GM23338 (cell line): ENCODE measurements at regions not wholly inside any gene's neighbourhood (a gene's known extent, or its start where the extent isn't known, plus 50 kb on each side); places are given as distances from the start of the nearest gene placed in this dataset.

Experiments used
- ATAC-seq: fragments of 200-7000 bp; cut with Tn5 transposase; 3 replicates; pipeline ENCODE4 v1.9.1; 2020
- DNase-seq: peaks from one replicate; pipeline ENCODE4 v3.0.0-alpha.2; 2015; ENCODE audit warnings: low spot score
- H2AFZ ChIP-seq: fragments of 200-600 bp; sonication (generic); 2 replicates; pipeline ENCODE4 v1.8.0; 2016; ENCODE audit warnings: antibody characterized with exemption, mild to moderate bottlenecking, moderate library complexity
- H3F3A ChIP-seq: fragments of 200-600 bp; sonication (generic); replicated peaks from 2 replicates; pipeline ENCODE4 v1.8.0; 2017; ENCODE audit warnings: antibody characterized with exemption, mixed run types, low read depth
- H3K27ac ChIP-seq: fragments of 200-600 bp; sonication (generic); 2 replicates; pipeline ENCODE4 v1.6.1; 2016; ENCODE audit warnings: low read depth
- H3K27me3 ChIP-seq: fragments of 200-600 bp; sonication (generic); 2 replicates; pipeline ENCODE4 v1.8.0; 2016; ENCODE audit warnings: mild to moderate bottlenecking, mixed run types, moderate library complexity; ENCODE audit not compliant: insufficient read depth
- H3K36me3 ChIP-seq: fragments of 200-600 bp; sonication (generic); 2 replicates; pipeline ENCODE4 v1.8.0; 2016; ENCODE audit warnings: mild to moderate bottlenecking; ENCODE audit not compliant: insufficient read depth
- H3K4me1 ChIP-seq: fragments of 200-600 bp; sonication (generic); 2 replicates; pipeline ENCODE4 v1.8.0; 2016; ENCODE audit warnings: mild to moderate bottlenecking, moderate library complexity; ENCODE audit not compliant: insufficient read depth
- H3K4me2 ChIP-seq: fragments of 200-600 bp; sonication (generic); 2 replicates; pipeline ENCODE4 v1.7.1; 2017; ENCODE audit warnings: mixed run types
- H3K4me3 ChIP-seq: fragments of 200-600 bp; sonication (generic); 2 replicates; pipeline ENCODE4 v1.6.1; 2016; ENCODE audit warnings: mixed run types
- H3K79me2 ChIP-seq: fragments of 200-600 bp; sonication (generic); replicated peaks from 2 replicates; pipeline ENCODE4 v1.8.0; 2017; ENCODE audit warnings: mild to moderate bottlenecking; ENCODE audit not compliant: insufficient read depth
- H3K9me2 ChIP-seq: fragments of 200-600 bp; sonication (generic); 2 replicates; pipeline ENCODE4 v1.8.0; 2017; ENCODE audit not compliant: insufficient read depth
- H4K20me1 ChIP-seq: fragments of 200-600 bp; sonication (generic); replicated peaks from 2 replicates; pipeline ENCODE4 v1.8.0; 2017; ENCODE audit warnings: mild to moderate bottlenecking; ENCODE audit not compliant: insufficient read depth
- H3K27ac Mint-ChIP-seq: 2 replicates; pipeline ENCODE4 v1.8.0; 2020; ENCODE audit warnings: inconsistent platforms, mild to moderate bottlenecking, moderate library complexity, mixed read lengths
- H3K27me3 Mint-ChIP-seq: 3 replicates; pipeline ENCODE4 v1.8.0; 2022; ENCODE audit warnings: low read depth, mild to moderate bottlenecking, moderate library complexity, mixed read lengths, inconsistent platforms; ENCODE audit not compliant: insufficient read depth, poor library complexity
- H3K36me3 Mint-ChIP-seq: 3 replicates; pipeline ENCODE4 v1.8.0; 2021; ENCODE audit warnings: low read depth, mild to moderate bottlenecking, inconsistent platforms, moderate library complexity, mixed read lengths
- H3K4me1 Mint-ChIP-seq: 3 replicates; pipeline ENCODE4 v1.8.0; 2020; ENCODE audit warnings: mild to moderate bottlenecking, inconsistent platforms, mixed read lengths
- H3K4me3 Mint-ChIP-seq: 3 replicates; pipeline ENCODE4 v1.8.0; 2021; ENCODE audit warnings: moderate library complexity, mild to moderate bottlenecking, inconsistent platforms, mixed read lengths
- H3K9me3 Mint-ChIP-seq: 3 replicates; pipeline ENCODE4 v1.8.0; 2020; ENCODE audit warnings: moderate library complexity, mild to moderate bottlenecking, inconsistent platforms, mixed read lengths
- CREB1 ChIP-seq: fragments of 250-450 bp; sonication (Bioruptor Pico); IDR thresholded peaks from 2 replicates; pipeline ENCODE4 v1.5.0; 2020; ENCODE audit warnings: low read depth, mild to moderate bottlenecking, moderate library complexity
- ETS1 ChIP-seq: IDR thresholded peaks from 2 replicates; pipeline ENCODE4 v1.6.1; 2016; ENCODE audit warnings: antibody characterized with exemption
- EZH2 ChIP-seq: fragments of 200-600 bp; sonication (generic); IDR thresholded peaks from one replicate; pipeline ENCODE4 v1.8.0; 2017; ENCODE audit warnings: antibody characterized with exemption, mild to moderate bottlenecking, low read depth; ENCODE audit not compliant: unreplicated experiment
- EZH2phosphoT487 ChIP-seq: fragments of 200-600 bp; sonication (generic); IDR thresholded peaks from one replicate; pipeline ENCODE4 v1.8.1; 2018; ENCODE audit warnings: antibody characterized with exemption; ENCODE audit not compliant: unreplicated experiment
- JUNB ChIP-seq: IDR thresholded peaks from one replicate; pipeline ENCODE4 v1.6.1; 2016; ENCODE audit warnings: antibody characterized with exemption; ENCODE audit not compliant: unreplicated experiment
- NANOG ChIP-seq: IDR thresholded peaks from 2 replicates; pipeline ENCODE4 v1.6.1; 2016; ENCODE audit warnings: antibody characterized with exemption, borderline replicate concordance
- POLR2AphosphoS5 ChIP-seq: IDR thresholded peaks from 2 replicates; pipeline ENCODE4 v1.6.1; 2016; ENCODE audit warnings: antibody characterized with exemption, low read depth
- REST ChIP-seq: IDR thresholded peaks from one replicate; pipeline ENCODE4 v1.6.1; 2018; ENCODE audit warnings: antibody characterized with exemption; ENCODE audit not compliant: unreplicated experiment
- STAT1 ChIP-seq: IDR thresholded peaks from one replicate; pipeline ENCODE4 v1.6.1; 2016; ENCODE audit warnings: antibody characterized with exemption; ENCODE audit not compliant: unreplicated experiment
- ZNF114 ChIP-seq: fragments of 250-450 bp; sonication (Bioruptor Pico); IDR thresholded peaks from 2 replicates; pipeline ENCODE4 v1.5.0; 2020; ENCODE audit warnings: mild to moderate bottlenecking, moderate library complexity
- ZNF331 ChIP-seq: fragments of 250-450 bp; sonication (Bioruptor Pico); IDR thresholded peaks from 2 replicates; pipeline ENCODE4 v1.5.0; 2020; ENCODE audit warnings: low read depth, mild to moderate bottlenecking, moderate library complexity
- TF ChIP-seq, protein P1 (sequence below): fragments of 250-450 bp; sonication (Bioruptor Pico); IDR thresholded peaks from 2 replicates; pipeline ENCODE4 v1.5.0; 2020; ENCODE audit warnings: mild to moderate bottlenecking, moderate library complexity
- TF ChIP-seq, protein P2 (sequence below), 2 experiments: fragments of 200-600 bp in 1 of 2; sonication (generic) in 1 of 2; conservative IDR thresholded peaks; 2 replicates each; pipeline versions ENCODE4 v1.5.1 to v1.6.1; 2016 to 2017; ENCODE audit warnings: antibody characterized with exemption in 2 of 2, low read depth in 2 of 2, mild to moderate bottlenecking in 2 of 2, moderate library complexity in 1 of 2

DNA sequence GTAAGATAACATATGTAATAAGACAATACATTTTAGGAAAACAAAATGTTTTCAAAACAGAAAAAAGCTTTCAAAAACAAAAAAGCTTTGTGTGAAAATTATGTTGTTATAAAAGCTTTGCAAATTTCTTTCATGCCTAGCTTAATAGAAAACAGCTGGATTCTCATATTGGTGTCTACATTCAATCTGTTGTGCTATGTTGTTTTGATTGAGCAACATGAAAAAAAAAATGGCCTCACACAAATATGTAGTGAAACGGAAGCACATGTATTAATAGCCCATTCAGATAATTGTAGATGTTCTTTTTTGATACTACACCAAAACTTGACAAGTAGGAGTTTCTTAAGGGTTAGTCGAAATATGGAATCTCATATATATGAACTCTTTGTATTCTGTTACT lies 197.5 kb downstream of the ZEB2 start:
- Mint-ChIP-seq H3K36me3 (no peaks in the 10 kb centered on the region; the same call in 2 of the 3 replicates), H3K27ac (no peak overlapping the region), H3K9me3 (no peaks in the 10 kb centered on the region; the same call in 2 of the 3 replicates), H3K4me3 (no peak overlapping the region), H3K27me3 (no peaks in the 10 kb centered on the region), H3K4me1 (peaks cover 11% of the 10 kb centered on the region)
- Histone ChIP-seq H2AFZ (no peak overlapping the region), H3K79me2 (peaks cover 39% of the 10 kb centered on the region), H3F3A (no peaks in the 10 kb centered on the region), H3K27ac (no peak overlapping the region), H3K4me1 (peaks cover 6% of the 10 kb centered on the region; the same call in 1 of the 2 replicates), H3K27me3 (no peaks in the 10 kb centered on the region), H4K20me1 (no peaks in the 10 kb centered on the region), H3K9me2 (0 out of 2 replicates have a peak, but pooled peaks cover under 1% of the 10 kb centered on the region), H3K4me3 (no peak overlapping the region), H3K4me2 (no peak overlapping the region), H3K36me3 (no peaks in the 10 kb centered on the region)
- ATAC-seq (no peak), DNase-seq (no peak)
- no peak for TF ChIP-seq STAT1
- TF ChIP-seq JUNB = no peak
- no peak for TF ChIP-seq POLR2AphosphoS5
- no peak for TF ChIP-seq EZH2phosphoT487
- no peak for TF ChIP-seq EZH2
- TF ChIP-seq ZNF114 = no peak
- TF ChIP-seq REST = no peak
- no peak for TF ChIP-seq CREB1 (CRISPR knock-in tag)
- TF ChIP-seq, protein P1, sequence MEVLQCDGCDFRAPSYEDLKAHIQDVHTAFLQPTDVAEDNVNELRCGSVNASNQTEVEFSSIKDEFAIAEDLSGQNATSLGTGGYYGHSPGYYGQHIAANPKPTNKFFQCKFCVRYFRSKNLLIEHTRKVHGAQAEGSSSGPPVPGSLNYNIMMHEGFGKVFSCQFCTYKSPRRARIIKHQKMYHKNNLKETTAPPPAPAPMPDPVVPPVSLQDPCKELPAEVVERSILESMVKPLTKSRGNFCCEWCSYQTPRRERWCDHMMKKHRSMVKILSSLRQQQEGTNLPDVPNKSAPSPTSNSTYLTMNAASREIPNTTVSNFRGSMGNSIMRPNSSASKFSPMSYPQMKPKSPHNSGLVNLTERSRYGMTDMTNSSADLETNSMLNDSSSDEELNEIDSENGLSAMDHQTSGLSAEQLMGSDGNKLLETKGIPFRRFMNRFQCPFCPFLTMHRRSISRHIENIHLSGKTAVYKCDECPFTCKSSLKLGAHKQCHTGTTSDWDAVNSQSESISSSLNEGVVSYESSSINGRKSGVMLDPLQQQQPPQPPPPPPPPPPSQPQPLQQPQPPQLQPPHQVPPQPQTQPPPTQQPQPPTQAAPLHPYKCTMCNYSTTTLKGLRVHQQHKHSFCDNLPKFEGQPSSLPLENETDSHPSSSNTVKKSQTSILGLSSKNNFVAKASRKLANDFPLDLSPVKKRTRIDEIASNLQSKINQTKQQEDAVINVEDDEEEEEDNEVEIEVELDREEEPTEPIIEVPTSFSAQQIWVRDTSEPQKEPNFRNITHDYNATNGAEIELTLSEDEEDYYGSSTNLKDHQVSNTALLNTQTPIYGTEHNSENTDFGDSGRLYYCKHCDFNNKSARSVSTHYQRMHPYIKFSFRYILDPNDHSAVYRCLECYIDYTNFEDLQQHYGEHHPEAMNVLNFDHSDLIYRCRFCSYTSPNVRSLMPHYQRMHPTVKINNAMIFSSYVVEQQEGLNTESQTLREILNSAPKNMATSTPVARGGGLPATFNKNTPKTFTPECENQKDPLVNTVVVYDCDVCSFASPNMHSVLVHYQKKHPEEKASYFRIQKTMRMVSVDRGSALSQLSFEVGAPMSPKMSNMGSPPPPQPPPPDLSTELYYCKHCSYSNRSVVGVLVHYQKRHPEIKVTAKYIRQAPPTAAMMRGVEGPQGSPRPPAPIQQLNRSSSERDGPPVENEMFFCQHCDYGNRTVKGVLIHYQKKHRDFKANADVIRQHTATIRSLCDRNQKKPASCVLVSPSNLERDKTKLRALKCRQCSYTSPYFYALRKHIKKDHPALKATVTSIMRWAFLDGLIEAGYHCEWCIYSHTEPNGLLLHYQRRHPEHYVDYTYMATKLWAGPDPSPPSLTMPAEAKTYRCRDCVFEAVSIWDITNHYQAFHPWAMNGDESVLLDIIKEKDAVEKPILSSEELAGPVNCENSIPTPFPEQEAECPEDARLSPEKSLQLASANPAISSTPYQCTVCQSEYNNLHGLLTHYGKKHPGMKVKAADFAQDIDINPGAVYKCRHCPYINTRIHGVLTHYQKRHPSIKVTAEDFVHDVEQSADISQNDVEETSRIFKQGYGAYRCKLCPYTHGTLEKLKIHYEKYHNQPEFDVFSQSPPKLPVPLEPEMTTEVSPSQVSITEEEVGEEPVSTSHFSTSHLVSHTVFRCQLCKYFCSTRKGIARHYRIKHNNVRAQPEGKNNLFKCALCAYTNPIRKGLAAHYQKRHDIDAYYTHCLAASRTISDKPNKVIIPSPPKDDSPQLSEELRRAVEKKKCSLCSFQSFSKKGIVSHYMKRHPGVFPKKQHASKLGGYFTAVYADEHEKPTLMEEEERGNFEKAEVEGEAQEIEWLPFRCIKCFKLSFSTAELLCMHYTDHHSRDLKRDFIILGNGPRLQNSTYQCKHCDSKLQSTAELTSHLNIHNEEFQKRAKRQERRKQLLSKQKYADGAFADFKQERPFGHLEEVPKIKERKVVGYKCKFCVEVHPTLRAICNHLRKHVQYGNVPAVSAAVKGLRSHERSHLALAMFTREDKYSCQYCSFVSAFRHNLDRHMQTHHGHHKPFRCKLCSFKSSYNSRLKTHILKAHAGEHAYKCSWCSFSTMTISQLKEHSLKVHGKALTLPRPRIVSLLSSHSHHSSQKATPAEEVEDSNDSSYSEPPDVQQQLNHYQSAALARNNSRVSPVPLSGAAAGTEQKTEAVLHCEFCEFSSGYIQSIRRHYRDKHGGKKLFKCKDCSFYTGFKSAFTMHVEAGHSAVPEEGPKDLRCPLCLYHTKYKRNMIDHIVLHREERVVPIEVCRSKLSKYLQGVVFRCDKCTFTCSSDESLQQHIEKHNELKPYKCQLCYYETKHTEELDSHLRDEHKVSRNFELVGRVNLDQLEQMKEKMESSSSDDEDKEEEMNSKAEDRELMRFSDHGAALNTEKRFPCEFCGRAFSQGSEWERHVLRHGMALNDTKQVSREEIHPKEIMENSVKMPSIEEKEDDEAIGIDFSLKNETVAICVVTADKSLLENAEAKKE (CRISPR knock-in tag) = no peak
- no peak for TF ChIP-seq ETS1
- no peak for TF ChIP-seq NANOG
- TF ChIP-seq, protein P2, sequence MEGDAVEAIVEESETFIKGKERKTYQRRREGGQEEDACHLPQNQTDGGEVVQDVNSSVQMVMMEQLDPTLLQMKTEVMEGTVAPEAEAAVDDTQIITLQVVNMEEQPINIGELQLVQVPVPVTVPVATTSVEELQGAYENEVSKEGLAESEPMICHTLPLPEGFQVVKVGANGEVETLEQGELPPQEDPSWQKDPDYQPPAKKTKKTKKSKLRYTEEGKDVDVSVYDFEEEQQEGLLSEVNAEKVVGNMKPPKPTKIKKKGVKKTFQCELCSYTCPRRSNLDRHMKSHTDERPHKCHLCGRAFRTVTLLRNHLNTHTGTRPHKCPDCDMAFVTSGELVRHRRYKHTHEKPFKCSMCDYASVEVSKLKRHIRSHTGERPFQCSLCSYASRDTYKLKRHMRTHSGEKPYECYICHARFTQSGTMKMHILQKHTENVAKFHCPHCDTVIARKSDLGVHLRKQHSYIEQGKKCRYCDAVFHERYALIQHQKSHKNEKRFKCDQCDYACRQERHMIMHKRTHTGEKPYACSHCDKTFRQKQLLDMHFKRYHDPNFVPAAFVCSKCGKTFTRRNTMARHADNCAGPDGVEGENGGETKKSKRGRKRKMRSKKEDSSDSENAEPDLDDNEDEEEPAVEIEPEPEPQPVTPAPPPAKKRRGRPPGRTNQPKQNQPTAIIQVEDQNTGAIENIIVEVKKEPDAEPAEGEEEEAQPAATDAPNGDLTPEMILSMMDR (conservative IDR thresholded peaks at IDR 0.05; ENCODE audit: low read depth in 2 of 2) = no peak
- TF ChIP-seq ZNF331 (CRISPR knock-in tag) = no peak
